ENCODE measurements at regions not wholly inside any gene's neighbourhood (a gene's known extent, or its start where the extent isn't known, plus 50 kb on each side); places are given as distances from the start of the nearest gene placed in this dataset.

- no peak for TF ChIP-seq CTCF (IDR thresholded peaks at IDR 0.05)
- H3K4me3 Mint-ChIP-seq = no peak overlapping the region
- H3K36me3 Mint-ChIP-seq (ENCODE audit: low read depth) = peaks cover 27% of the 10 kb centered on the region
- CTCF ChIA-PET = no interaction called here
- POLR2A ChIA-PET = no interaction called here
- intact Hi-C loops (cut with micrococcal nuclease) = no loop called here
- no peak overlapping the region for H3K27ac Mint-ChIP-seq
- ATAC-seq (ENCODE audit: low read depth) (no peak), DNase-seq (no peak)
- peaks cover 29% of the 10 kb centered on the region for H3K9me3 Mint-ChIP-seq
- no peaks in the 10 kb centered on the region for H3K4me1 Mint-ChIP-seq
- H3K27me3 Mint-ChIP-seq = no peaks in the 10 kb centered on the region
Observed at GRCh38 chr6:166806962-166807757, 149.2 kb downstream of the RNASET2 start.

- peaks cover 29% of the 10 kb centered on the region for H3K9me3 Mint-ChIP-seq
- no peak for ATAC-seq (ENCODE audit: low read depth)
- no peaks in the 10 kb centered on the region for H3K27me3 Mint-ChIP-seq
- H3K4me1 Mint-ChIP-seq = no peaks in the 10 kb centered on the region
- no peak overlapping the region for H3K4me3 Mint-ChIP-seq
- no peak for TF ChIP-seq CTCF (IDR thresholded peaks at IDR 0.05)
- peaks cover 27% of the 10 kb centered on the region for H3K36me3 Mint-ChIP-seq (ENCODE audit: low read depth)
- DNase-seq = no peak
- POLR2A ChIA-PET = no interaction called here
- CTCF ChIA-PET = no interaction called here
- intact Hi-C loops (cut with micrococcal nuclease) = no loop called here
- no peak overlapping the region for H3K27ac Mint-ChIP-seq
Observed at GRCh38 chr6:166806217-166806838, 150.0 kb downstream of the RNASET2 start.

GRCh38 chr6:166803471-166803870 is 152.9 kb downstream of the RNASET2 start:
- H3K4me1 Mint-ChIP-seq = no peaks in the 10 kb centered on the region
- CTCF ChIA-PET = no interaction called here
- ATAC-seq (ENCODE audit: low read depth) (no peak), DNase-seq (no peak)
- no peak overlapping the region for H3K27ac Mint-ChIP-seq
- peaks cover 29% of the 10 kb centered on the region for H3K9me3 Mint-ChIP-seq
- TF ChIP-seq CTCF (IDR thresholded peaks at IDR 0.05) = no peak
- no peaks in the 10 kb centered on the region for H3K27me3 Mint-ChIP-seq
- H3K36me3 Mint-ChIP-seq (ENCODE audit: low read depth) = peaks cover 27% of the 10 kb centered on the region
- POLR2A ChIA-PET = interaction anchor here (0.6 kb wide), 1 partner anchor 26 kb away, joined by 3 read pairs; no protein-coding TSS in a partner anchor
- H3K4me3 Mint-ChIP-seq = no peak overlapping the region
- intact Hi-C loops (cut with micrococcal nuclease) = no loop called here

GRCh38 chr6:166802401-166802800 is 153.9 kb downstream of the RNASET2 start:
- CTCF ChIA-PET = no interaction called here
- H3K4me1 Mint-ChIP-seq = no peaks in the 10 kb centered on the region
- no peak for DNase-seq

More at GRCh38 chr6:166802401-166802800, 153.9 kb downstream of the RNASET2 start:
- POLR2A ChIA-PET = interaction anchor here (0.8 kb wide), 1 partner anchor 42 kb away, joined by 4 read pairs; no protein-coding TSS in a partner anchor
- intact Hi-C loops (cut with micrococcal nuclease) = no loop called here
- Mint-ChIP-seq H3K27ac (no peak overlapping the region), H3K9me3 (peaks cover 24% of the 10 kb centered on the region), H3K27me3 (no peaks in the 10 kb centered on the region), H3K4me3 (no peak overlapping the region), H3K36me3 (ENCODE audit: low read depth) (peaks cover 20% of the 10 kb centered on the region)
- no peak for ATAC-seq (ENCODE audit: low read depth)
- TF ChIP-seq CTCF (IDR thresholded peaks at IDR 0.05) = no peak

Data from activated B cell treated with CpG ODN at 0.5 μM for 24 hours (primary cell).